ENCODE measurements at regions not wholly inside any gene's neighbourhood (a gene's known extent, or its start where the extent isn't known, plus 50 kb on each side); places are given as distances from the start of the nearest gene placed in this dataset.
A peak's percentile ranks its signal among the peaks of the same experiment; 100 is the strongest.

DNA sequence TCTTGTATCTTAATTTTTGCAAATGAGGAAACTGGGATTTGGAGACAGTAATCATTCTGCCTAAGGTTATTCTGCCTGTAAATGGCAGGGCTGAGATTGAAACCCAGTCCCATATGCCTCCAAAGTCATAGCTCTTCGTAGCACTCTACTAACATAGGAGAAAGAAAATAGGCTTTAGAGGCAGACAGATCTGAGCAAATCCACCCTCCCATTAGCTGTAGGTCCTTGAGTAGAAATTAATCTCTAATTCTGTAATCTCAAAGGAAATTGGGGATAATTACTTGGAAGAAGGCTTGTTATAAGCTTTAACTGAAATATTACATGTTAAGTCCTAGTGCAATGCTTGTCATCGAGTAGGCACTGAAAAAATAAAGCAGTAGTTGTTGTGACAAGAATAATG is 252.1 kb upstream of the PEX5L start:
- TF ChIP-seq, protein P1, sequence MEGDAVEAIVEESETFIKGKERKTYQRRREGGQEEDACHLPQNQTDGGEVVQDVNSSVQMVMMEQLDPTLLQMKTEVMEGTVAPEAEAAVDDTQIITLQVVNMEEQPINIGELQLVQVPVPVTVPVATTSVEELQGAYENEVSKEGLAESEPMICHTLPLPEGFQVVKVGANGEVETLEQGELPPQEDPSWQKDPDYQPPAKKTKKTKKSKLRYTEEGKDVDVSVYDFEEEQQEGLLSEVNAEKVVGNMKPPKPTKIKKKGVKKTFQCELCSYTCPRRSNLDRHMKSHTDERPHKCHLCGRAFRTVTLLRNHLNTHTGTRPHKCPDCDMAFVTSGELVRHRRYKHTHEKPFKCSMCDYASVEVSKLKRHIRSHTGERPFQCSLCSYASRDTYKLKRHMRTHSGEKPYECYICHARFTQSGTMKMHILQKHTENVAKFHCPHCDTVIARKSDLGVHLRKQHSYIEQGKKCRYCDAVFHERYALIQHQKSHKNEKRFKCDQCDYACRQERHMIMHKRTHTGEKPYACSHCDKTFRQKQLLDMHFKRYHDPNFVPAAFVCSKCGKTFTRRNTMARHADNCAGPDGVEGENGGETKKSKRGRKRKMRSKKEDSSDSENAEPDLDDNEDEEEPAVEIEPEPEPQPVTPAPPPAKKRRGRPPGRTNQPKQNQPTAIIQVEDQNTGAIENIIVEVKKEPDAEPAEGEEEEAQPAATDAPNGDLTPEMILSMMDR (IDR thresholded peaks at IDR 0.05; ENCODE audit: insufficient read depth, missing control alignments) = no peak
- DNase-seq (ENCODE audit: insufficient read length, low spot score) (peak; percentile 17), FAIRE-seq (peak; percentile 97)

DNA sequence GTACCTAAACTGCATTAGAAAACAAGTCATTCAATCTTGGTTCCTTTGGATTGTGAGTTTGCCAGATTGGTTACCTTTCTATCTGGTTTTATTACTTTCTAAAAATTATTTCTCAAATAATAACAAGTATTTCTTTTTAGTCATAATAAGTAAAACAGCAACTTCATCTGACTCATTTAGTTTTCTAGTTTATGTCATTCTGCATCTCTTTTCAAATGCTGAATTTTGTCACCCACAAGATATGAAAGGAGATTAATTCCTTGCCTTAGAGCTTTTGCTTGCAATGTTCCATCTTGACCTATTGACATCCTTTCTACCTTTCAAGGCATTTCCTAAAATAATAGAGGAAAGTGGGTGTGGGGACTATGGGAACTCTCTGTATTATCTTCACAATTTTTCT is 253.6 kb upstream of the PEX5L start:
- TF ChIP-seq, protein P1 (IDR thresholded peaks at IDR 0.05; ENCODE audit: insufficient read depth, missing control alignments) = no peak
- DNase-seq (ENCODE audit: insufficient read length, low spot score) (no peak), FAIRE-seq (no peak)

DNA sequence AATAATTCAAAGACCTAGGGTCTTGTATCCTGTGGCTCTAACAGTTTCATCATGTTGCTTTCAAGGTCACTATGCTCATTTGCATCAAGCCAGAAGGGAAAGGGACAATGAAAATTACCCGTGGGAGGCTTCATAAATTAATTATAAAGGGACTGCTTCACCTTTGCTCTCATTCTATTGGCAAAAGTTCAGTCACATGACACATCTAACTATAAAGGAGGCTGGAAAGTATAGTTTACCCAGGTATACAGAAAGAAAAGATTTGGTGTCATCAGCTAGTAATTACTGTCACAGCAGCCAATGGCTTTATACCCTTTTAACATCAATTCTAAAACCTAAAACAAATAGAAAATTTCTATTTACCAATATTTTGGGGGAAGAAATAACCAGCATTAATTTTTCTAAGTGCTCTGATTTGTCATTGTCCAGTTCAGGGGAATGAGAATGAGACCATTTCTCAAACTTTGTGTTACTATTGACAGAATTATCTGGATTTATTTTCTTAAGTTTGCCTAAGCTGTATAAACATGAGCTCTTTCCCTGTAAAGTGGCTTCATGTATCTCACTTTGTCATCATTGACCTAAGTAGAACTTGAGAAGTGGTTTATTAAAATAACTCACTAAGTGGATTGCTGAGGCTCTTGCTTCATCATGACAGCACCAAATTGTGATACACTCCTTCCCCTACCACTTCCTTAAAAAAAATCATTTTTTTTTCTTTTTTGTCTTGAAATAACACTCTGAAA is 257.7 kb upstream of the PEX5L start:
- TF ChIP-seq, protein P1 (IDR thresholded peaks at IDR 0.05; ENCODE audit: insufficient read depth, missing control alignments) = no peak
- no peak for DNase-seq (ENCODE audit: insufficient read length, low spot score)
- FAIRE-seq = no peak

DNA sequence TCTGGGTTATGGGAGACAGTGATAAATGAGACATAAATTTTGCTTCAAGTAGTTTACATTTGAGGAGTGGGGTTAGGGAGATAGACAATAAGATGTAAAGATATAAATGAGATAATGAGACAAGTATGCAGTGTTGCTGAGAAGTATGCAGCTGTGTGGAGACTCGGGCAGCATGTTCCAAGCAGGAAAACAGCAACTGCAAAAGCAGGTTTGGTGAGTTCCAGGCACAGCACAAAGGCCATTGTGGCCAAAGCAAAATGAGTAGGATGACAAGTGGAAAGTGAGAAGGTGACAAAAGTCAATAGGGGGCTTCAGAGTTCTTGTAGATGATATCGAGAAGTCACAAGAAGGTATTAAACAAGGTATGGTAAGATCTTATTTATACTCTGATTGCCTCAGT is 259.1 kb upstream of the PEX5L start:
- TF ChIP-seq, protein P1 (IDR thresholded peaks at IDR 0.05; ENCODE audit: insufficient read depth, missing control alignments) = no peak
- DNase-seq (ENCODE audit: insufficient read length, low spot score) = no peak
- no peak for FAIRE-seq

DNA sequence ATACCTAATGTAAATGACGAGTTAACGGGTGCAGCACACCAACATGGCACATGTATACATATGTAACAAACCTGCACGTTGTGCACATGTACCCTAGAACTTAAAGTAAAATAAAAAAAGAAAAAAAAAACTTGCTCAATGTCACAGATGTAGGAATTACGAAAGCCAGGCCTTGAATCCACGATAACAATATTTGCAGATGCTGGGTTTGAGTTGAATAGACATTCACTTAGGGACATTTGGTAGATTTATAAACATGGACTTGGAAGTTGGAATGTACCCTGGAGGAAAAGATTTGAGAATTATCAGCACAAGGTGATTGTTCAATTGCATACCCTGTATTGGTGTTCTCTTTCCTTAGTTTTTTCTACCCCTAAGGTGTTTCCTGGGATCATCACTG is 260.2 kb upstream of the PEX5L start:
- FAIRE-seq (no peak), DNase-seq (ENCODE audit: insufficient read length, low spot score) (no peak)
- TF ChIP-seq, protein P1 (IDR thresholded peaks at IDR 0.05; ENCODE audit: insufficient read depth, missing control alignments) = no peak

DNA sequence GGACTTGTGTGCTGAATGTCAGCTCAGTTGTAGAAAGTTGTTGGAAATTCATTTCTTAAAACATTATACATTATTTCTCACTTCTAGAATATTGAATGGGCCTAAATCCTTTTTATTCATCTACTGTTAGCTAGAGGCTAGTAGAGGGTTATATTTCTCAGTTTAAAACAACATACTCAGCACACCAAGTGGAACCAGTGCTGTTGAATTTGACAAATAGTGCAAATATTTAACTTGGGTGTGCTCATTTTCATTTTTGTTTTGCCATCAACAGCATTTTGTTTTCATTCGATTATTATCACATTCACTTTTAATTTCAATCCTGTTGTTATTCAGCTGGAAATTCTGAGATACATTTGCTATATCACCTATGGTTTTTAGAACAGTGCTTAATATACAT is 269.4 kb upstream of the PEX5L start:
- DNase-seq (ENCODE audit: insufficient read length, low spot score) (no peak), FAIRE-seq (no peak)
- TF ChIP-seq, protein P1 (IDR thresholded peaks at IDR 0.05; ENCODE audit: insufficient read depth, missing control alignments) = no peak

DNA sequence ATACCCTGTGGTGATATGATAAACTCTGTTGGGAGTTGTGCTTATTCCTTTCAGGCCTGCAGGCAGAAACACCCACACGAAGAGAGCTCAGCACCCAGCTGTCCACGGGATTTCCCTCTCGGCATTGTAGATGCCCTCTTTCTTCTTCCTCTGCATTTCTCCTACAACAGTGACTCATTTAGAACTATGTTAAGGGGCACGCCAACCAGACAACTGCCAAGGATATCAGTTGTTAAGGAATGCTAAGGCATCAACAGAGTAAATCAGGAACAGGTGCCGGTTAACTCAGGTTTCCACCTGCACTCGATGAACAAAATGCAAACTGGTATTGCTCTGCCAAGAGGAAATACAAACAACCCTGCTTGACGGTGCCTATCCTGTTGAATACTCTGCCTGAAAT is 270.0 kb upstream of the PEX5L start:
- FAIRE-seq = no peak
- no peak for DNase-seq (ENCODE audit: insufficient read length, low spot score)
- TF ChIP-seq, protein P1 (IDR thresholded peaks at IDR 0.05; ENCODE audit: insufficient read depth, missing control alignments) = no peak
